ENCODE measurements at regions not wholly inside any gene's neighbourhood (a gene's known extent, or its start where the extent isn't known, plus 50 kb on each side); places are given as distances from the start of the nearest gene placed in this dataset.

DNA sequence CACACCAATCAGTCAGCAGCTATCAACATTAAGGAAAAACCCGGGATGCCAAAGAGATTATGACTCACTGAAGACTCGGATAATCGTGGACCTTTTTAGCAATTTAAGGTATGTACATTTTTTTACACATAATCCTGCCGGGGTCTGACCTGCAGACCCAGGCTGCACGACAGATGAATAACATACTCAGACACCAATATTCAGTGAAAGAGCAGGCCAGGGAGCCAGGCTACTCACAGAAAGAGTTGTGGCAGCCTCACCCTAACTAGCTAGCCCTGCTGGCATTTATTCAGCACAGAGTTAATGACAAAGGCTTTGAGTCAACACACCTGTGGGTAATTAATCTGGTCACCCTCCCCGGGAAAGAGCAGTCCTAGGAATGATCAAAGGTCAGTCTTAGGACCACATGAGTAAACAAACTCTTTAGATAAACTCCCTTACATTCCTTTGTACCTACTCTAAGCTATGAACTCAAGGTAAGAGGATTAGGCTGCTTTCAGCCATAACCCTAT, 727.5 kb downstream of the TBL1XR1 start:
- H3K4me3 ChIP-seq (ENCODE audit: low read depth, low read length): no peak overlapping the region
- DNase-seq (ENCODE audit: low read depth): no peak
- TF ChIP-seq, protein P1, sequence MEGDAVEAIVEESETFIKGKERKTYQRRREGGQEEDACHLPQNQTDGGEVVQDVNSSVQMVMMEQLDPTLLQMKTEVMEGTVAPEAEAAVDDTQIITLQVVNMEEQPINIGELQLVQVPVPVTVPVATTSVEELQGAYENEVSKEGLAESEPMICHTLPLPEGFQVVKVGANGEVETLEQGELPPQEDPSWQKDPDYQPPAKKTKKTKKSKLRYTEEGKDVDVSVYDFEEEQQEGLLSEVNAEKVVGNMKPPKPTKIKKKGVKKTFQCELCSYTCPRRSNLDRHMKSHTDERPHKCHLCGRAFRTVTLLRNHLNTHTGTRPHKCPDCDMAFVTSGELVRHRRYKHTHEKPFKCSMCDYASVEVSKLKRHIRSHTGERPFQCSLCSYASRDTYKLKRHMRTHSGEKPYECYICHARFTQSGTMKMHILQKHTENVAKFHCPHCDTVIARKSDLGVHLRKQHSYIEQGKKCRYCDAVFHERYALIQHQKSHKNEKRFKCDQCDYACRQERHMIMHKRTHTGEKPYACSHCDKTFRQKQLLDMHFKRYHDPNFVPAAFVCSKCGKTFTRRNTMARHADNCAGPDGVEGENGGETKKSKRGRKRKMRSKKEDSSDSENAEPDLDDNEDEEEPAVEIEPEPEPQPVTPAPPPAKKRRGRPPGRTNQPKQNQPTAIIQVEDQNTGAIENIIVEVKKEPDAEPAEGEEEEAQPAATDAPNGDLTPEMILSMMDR (conservative IDR thresholded peaks at IDR 0.05; ENCODE audit: low read depth, low read length): no peak

DNA sequence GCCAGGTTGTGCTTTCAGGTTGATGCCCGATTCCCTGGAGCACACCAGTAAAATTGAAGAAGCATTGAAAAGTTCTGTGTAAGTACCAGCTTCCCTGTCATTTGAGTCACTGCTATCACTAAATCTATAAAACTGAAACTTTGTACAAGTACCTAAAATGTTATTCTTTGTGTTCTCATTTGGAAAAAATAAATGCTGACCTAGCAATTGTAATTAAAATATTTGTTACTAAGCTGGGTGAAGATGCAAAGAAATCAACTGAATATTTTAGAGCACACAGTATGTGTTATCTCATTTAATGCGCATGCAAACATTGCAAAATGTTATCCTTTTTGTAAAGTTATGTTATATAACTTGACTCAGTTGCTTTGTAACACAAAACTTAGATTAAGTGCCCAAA, 733.7 kb downstream of the TBL1XR1 start:
- no peak for DNase-seq (ENCODE audit: low read depth)
- TF ChIP-seq, protein P1 (conservative IDR thresholded peaks at IDR 0.05; ENCODE audit: low read depth, low read length): no peak
- H3K4me3 ChIP-seq (ENCODE audit: low read depth, low read length): no peak overlapping the region

DNA sequence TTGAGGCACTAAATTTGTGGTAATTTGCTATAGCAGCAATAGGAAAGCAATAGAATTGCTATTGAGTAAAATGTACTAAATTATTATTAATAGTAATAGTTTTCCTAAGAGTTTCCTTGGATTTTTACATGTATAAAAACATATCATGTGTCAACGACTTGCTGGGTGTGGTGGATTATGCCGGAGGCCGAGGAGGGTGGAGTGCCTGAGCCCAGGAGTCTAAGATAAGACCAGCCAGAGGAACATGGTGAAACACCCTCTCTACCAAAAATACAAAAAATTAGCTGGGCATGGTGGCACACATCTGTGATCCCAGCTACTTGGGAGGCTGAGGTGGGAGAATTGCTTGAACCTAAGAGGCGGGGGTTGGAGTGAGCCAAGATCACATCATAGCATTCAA, 749.9 kb downstream of the TBL1XR1 start:
- no peak for DNase-seq (ENCODE audit: low read depth)
- no peak overlapping the region for H3K4me3 ChIP-seq (ENCODE audit: low read depth, low read length)
- TF ChIP-seq, protein P1 (conservative IDR thresholded peaks at IDR 0.05; ENCODE audit: low read depth, low read length): no peak

DNA sequence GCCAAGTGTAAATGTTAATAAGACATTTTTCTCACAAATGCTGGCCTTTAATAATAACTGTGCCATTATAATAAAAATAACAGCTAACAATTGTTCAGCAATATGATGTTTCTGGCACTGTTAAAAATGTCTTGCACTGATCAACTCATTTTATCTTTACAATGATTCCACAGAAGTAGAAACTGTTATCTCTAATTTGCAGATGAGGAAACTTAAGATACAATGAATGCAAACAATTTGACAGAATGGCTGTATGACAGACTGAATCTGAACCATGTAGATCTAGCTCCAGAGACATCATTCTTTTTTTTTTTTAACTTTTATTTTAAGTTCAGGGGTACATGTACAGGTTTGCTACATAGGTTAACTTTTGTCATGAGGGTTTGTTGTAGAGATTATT, 755.0 kb downstream of the TBL1XR1 start:
- no peak for DNase-seq (ENCODE audit: low read depth)
- TF ChIP-seq, protein P1 (conservative IDR thresholded peaks at IDR 0.05; ENCODE audit: low read depth, low read length): no peak
- no peak overlapping the region for H3K4me3 ChIP-seq (ENCODE audit: low read depth, low read length)

GRCh38 chr3:176439729-176440128, 757.6 kb downstream of the TBL1XR1 start:
- TF ChIP-seq, protein P1 (conservative IDR thresholded peaks at IDR 0.05; ENCODE audit: low read depth, low read length): no peak
- DNase-seq (ENCODE audit: low read depth): no peak
- H3K4me3 ChIP-seq (ENCODE audit: low read depth, low read length): no peak overlapping the region

DNA sequence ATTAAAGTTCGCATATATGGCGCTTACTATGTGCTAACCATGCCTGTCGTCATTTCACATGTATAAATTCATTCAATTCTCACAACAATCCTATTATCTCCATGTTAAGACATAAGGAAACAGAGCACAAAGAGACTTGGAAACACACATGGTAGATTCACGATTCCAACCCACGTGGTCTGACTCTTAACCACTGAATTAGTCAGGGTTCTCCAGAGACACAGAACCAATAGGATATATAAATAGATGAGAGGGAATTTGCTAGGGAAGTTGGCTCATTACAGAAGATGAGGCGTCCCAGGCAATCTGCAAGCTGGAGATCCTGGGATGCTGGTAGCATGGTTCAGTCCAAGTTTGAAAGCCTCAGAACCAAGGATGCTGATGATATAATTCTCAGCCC, 765.3 kb downstream of the TBL1XR1 start:
- DNase-seq (ENCODE audit: low read depth): no peak
- H3K4me3 ChIP-seq (ENCODE audit: low read depth, low read length): no peak overlapping the region
- TF ChIP-seq, protein P1 (conservative IDR thresholded peaks at IDR 0.05; ENCODE audit: low read depth, low read length): no peak

GRCh38 chr3:176431038-176431418, 766.3 kb downstream of the TBL1XR1 start:
- no peak for DNase-seq (ENCODE audit: low read depth)
- H3K4me3 ChIP-seq (ENCODE audit: low read depth, low read length): no peak overlapping the region
- TF ChIP-seq, protein P1 (conservative IDR thresholded peaks at IDR 0.05; ENCODE audit: low read depth, low read length): no peak
